ENCODE measurements at regions not wholly inside any gene's neighbourhood (a gene's known extent, or its start where the extent isn't known, plus 50 kb on each side); places are given as distances from the start of the nearest gene placed in this dataset.

GRCh38 chr1:30328401-30329262 is 394.8 kb downstream of the MATN1 start:
- H3K36me3 ChIP-seq (replicated peaks in 1 of 2; ENCODE audit: control insufficient read depth in 1 of 2, insufficient read depth in 2 of 2, low read length in 2 of 2), result no peaks in the 10 kb centered on the region
- no peak overlapping the region for H2AFZ ChIP-seq (ENCODE audit: low read length)
- DNase-seq (ENCODE audit: low spot score), result no peak
- no peaks in the 10 kb centered on the region for H3K4me1 ChIP-seq (ENCODE audit: insufficient read depth, low read length)
- no peak for ATAC-seq
- BruUV-seq (replicated peaks), result no TSS peak
- intact Hi-C loops (cut with micrococcal nuclease; ENCODE audit: unreplicated experiment), result no loop called here
- no peaks in the 10 kb centered on the region for H3K9me3 ChIP-seq (ENCODE audit: low read length)
- H3K27ac ChIP-seq (ENCODE audit: extremely low read length, insufficient read depth, low read length), result no peak overlapping the region
- H3K9ac ChIP-seq (ENCODE audit: insufficient read depth, low read depth, low read length), result no peak overlapping the region
- no peak overlapping the region for H3K4me2 ChIP-seq (ENCODE audit: low read depth, low read length)
- no peak for TF ChIP-seq ZNF773 (CRISPR knock-in tag; IDR thresholded peaks at IDR 0.05; ENCODE audit: borderline replicate concordance)
- no peak for TF ChIP-seq BRD4 (CRISPR knock-in tag; IDR thresholded peaks at IDR 0.05)
- no peak for TF ChIP-seq PRDM10 (CRISPR knock-in tag; IDR thresholded peaks at IDR 0.05; ENCODE audit: low read depth)
- no peak for TF ChIP-seq ZNF24 (IDR thresholded peaks at IDR 0.05)
- no peak for TF ChIP-seq ATF4 (CRISPR knock-in tag; IDR thresholded peaks at IDR 0.05)
- no peak for TF ChIP-seq YEATS2 (CRISPR knock-in tag; IDR thresholded peaks at IDR 0.05; ENCODE audit: borderline replicate concordance)
- no peak for FAIRE-seq
- CTCF ChIA-PET (ENCODE audit: low intra/inter-chr PET ratio, low total read pairs), result no interaction called here
- in situ Hi-C loops (cut with HindIII; ENCODE audit: extremely low pct_ligation_motif_present, low pct_unique_long_range_greater_than_20kb), result no loop called here
- no peaks in the 10 kb centered on the region for H4K20me1 ChIP-seq (ENCODE audit: insufficient read depth, low read length)
- WGBS (ENCODE audit: low lambda C conversion rate), result 0% methylated on average over 5 of the region's 9 CpGs
- peaks cover 0 to 4% of the 10 kb centered on the region in 2 experiments; a peak in 2 of 5 replicates for H3K27me3 ChIP-seq (ENCODE audit: control insufficient read depth in 1 of 2, insufficient read depth in 2 of 2, low read length in 2 of 2)
- POLR2A ChIA-PET, result no interaction called here
- no peak overlapping the region for H3K4me3 ChIP-seq (replicated peaks in 1 of 3; ENCODE audit: insufficient read depth in 1 of 3, low read depth in 2 of 3, low read length in 3 of 3)
- H3K79me2 ChIP-seq (ENCODE audit: insufficient read depth, low read length), result no peaks in the 10 kb centered on the region
